ENCODE measurements at regions not wholly inside any gene's neighbourhood (a gene's known extent, or its start where the extent isn't known, plus 50 kb on each side); places are given as distances from the start of the nearest gene placed in this dataset.

- H3K4ac ChIP-seq (replicated peaks; ENCODE audit: insufficient read length, low read depth, low read length): no peak overlapping the region
- no peak overlapping the region for H2BK15ac ChIP-seq (ENCODE audit: low read length)
- no peak overlapping the region for H3K18ac ChIP-seq (ENCODE audit: extremely low read depth, low read length)
- no peaks in the 10 kb centered on the region for H4K20me1 ChIP-seq (replicated peaks in 1 of 2; ENCODE audit: control insufficient read depth in 1 of 2, insufficient read depth in 2 of 2, low read length in 2 of 2)
- WGBS, 2 experiments (ENCODE audit: extremely low coverage in 1 of 2, insufficient coverage in 1 of 2, insufficient read length in 1 of 2, insufficient replicate concordance in 2 of 2, low coverage in 1 of 2, low lambda C conversion rate in 2 of 2, missing lambda C conversion rate in 1 of 2): 93% methylated on average over 6 of the region's 6 CpGs; no CpG with 5 or more reads in 1 of the 2 experiments
- H3K79me1 ChIP-seq (ENCODE audit: low read depth, low read length): no peaks in the 10 kb centered on the region
- H3K56ac ChIP-seq (replicated peaks; ENCODE audit: insufficient read length, low read depth, low read length): no peak overlapping the region
- no peak overlapping the region for H4K91ac ChIP-seq (replicated peaks; ENCODE audit: insufficient read length, low read length)
- H3K14ac ChIP-seq (ENCODE audit: insufficient read length): no peak overlapping the region
- ChIA-PET CTCF (ENCODE audit: partially characterized antibody) (no interaction called here), POLR2A (ENCODE audit: partially characterized antibody) (no interaction called here)
- H3K27ac ChIP-seq (ENCODE audit: low read depth, low read length): no peak overlapping the region
- H4K8ac ChIP-seq (ENCODE audit: extremely low read depth, insufficient read depth, low read length): no peak overlapping the region
- no peaks in the 10 kb centered on the region for H3K23me2 ChIP-seq (ENCODE audit: low read depth, low read length)
- peaks cover 0 to 5% (median 0%) of the 10 kb centered on the region in 4 experiments; a peak in 1 of 7 replicates for H3K4me1 ChIP-seq (replicated peaks in 1 of 4; ENCODE audit: control insufficient read depth in 3 of 4, insufficient read depth in 4 of 4, low read length in 3 of 4)
- H2AFZ ChIP-seq (ENCODE audit: low read length): no peak overlapping the region
- no peak overlapping the region for H2BK12ac ChIP-seq (ENCODE audit: low read depth, low read length)
- no peak overlapping the region for H2AK5ac ChIP-seq (ENCODE audit: low read depth, low read length)
- no peak overlapping the region for H2BK5ac ChIP-seq (ENCODE audit: low read depth, low read length)
- no peak for DNase-seq (ENCODE audit: low read depth in 1 of 2, low spot score in 2 of 2)
- H3K9ac ChIP-seq (replicated peaks in 1 of 4; ENCODE audit: extremely low read depth in 1 of 4, low read depth in 3 of 4, low read length in 3 of 4): no peak overlapping the region
- H3K23ac ChIP-seq (ENCODE audit: insufficient read length): no peak overlapping the region
- H2BK20ac ChIP-seq (ENCODE audit: low read length): no peak overlapping the region
- no peaks in the 10 kb centered on the region for H3K9me3 ChIP-seq (ENCODE audit: insufficient read depth in 2 of 2, low read depth in 1 of 2, low read length in 1 of 2)
- H3K4me2 ChIP-seq (ENCODE audit: insufficient read depth in 1 of 2, low read depth in 2 of 2, low read length in 2 of 2): no peak overlapping the region
- no peak overlapping the region for H3K4me3 ChIP-seq (ENCODE audit: extremely low read depth in 1 of 4, insufficient read depth in 2 of 4, low read depth in 3 of 4, low read length in 4 of 4)
- FAIRE-seq: no peak
- H3K27me3 ChIP-seq (replicated peaks in 1 of 4; ENCODE audit: control insufficient read depth in 3 of 4, extremely low read depth in 1 of 4, insufficient read depth in 3 of 4, low read length in 3 of 4): no peaks in the 10 kb centered on the region
- H2BK120ac ChIP-seq (replicated peaks; ENCODE audit: low read depth, low read length): no peak overlapping the region
- no peak overlapping the region for H4K5ac ChIP-seq (ENCODE audit: insufficient read length, low read depth, low read length)
- H3K36me3 ChIP-seq (ENCODE audit: control insufficient read depth in 2 of 4, insufficient read depth in 4 of 4, low read length in 3 of 4): no peaks in the 10 kb centered on the region
- no peaks in the 10 kb centered on the region for H3K79me2 ChIP-seq (ENCODE audit: control insufficient read depth in 1 of 2, insufficient read depth in 2 of 2, low read length in 2 of 2)
- TF ChIP-seq EP300 (IDR thresholded peaks at IDR 0.05; ENCODE audit: borderline replicate concordance in 1 of 2, low read depth in 2 of 2, low read length in 2 of 2): no peak
- no peak for TF ChIP-seq ZNF274 (IDR thresholded peaks at IDR 0.05; ENCODE audit: borderline replicate concordance, extremely low read depth, low read length)
- no peak for TF ChIP-seq USF2 (IDR thresholded peaks at IDR 0.05; ENCODE audit: low read length)
- no peak for TF ChIP-seq CHD1 (IDR thresholded peaks at IDR 0.05; ENCODE audit: low read depth, low read length)
- TF ChIP-seq HDAC2 (IDR thresholded peaks at IDR 0.05; ENCODE audit: borderline replicate concordance in 1 of 2, low read depth in 2 of 2, low read length in 2 of 2): no peak
- no peak for TF ChIP-seq BACH1 (IDR thresholded peaks at IDR 0.05; ENCODE audit: low read length)
- TF ChIP-seq, protein P1, sequence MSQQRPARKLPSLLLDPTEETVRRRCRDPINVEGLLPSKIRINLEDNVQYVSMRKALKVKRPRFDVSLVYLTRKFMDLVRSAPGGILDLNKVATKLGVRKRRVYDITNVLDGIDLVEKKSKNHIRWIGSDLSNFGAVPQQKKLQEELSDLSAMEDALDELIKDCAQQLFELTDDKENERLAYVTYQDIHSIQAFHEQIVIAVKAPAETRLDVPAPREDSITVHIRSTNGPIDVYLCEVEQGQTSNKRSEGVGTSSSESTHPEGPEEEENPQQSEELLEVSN (IDR thresholded peaks at IDR 0.05): no peak
- no peak for TF ChIP-seq POU5F1 (IDR thresholded peaks at IDR 0.05; ENCODE audit: low read depth, low read length)
- no peak for TF ChIP-seq CBX8 (IDR thresholded peaks at IDR 0.05; ENCODE audit: borderline replicate concordance, low read depth, low read length)
- TF ChIP-seq, protein P2, sequence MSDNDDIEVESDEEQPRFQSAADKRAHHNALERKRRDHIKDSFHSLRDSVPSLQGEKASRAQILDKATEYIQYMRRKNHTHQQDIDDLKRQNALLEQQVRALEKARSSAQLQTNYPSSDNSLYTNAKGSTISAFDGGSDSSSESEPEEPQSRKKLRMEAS (IDR thresholded peaks at IDR 0.05): no peak
- no peak for TF ChIP-seq SIRT6 (IDR thresholded peaks at IDR 0.05; ENCODE audit: low read length)
- TF ChIP-seq EZH2 (IDR thresholded peaks at IDR 0.05; ENCODE audit: low read depth, low read length, severe bottlenecking): no peak
- no peak for TF ChIP-seq RFX5 (IDR thresholded peaks at IDR 0.05; ENCODE audit: borderline replicate concordance, low read depth, low read length)
Observed at GRCh38 chrX:138945219-138945618, 233.7 kb upstream of the FGF13 start.
